ENCODE measurements at regions not wholly inside any gene's neighbourhood (a gene's known extent, or its start where the extent isn't known, plus 50 kb on each side); places are given as distances from the start of the nearest gene placed in this dataset.
"Not testable (repeated sequence)": the region's sequence is repeated elsewhere in the genome, so short reads cannot be mapped to it uniquely, and the experiment has no call there.

GRCh38 chr2:65952966-65953761 is 481.8 kb upstream of the MEIS1 start:
- no peak for DNase-seq

GRCh38 chr2:65944213-65944612 is 490.7 kb upstream of the MEIS1 start:
- DNase-seq, result no peak

- no peak for DNase-seq
Measured at GRCh38 chr2:65943099-65943786, 491.7 kb upstream of the MEIS1 start.

- DNase-seq, result no peak
Measured at GRCh38 chr2:65940856-65941255, 494.1 kb upstream of the MEIS1 start.

- no peak for DNase-seq
Measured at GRCh38 chr2:65939687-65940086, 495.2 kb upstream of the MEIS1 start.

GRCh38 chr2:65937379-65938160 is 497.4 kb upstream of the MEIS1 start:
- DNase-seq, result no peak

- DNase-seq, result no peak
Measured at GRCh38 chr2:65934992-65935629, 499.8 kb upstream of the MEIS1 start.

GRCh38 chr2:65932571-65932970 is 500.2 kb upstream of the SPRED2 start:
- DNase-seq, result no peak

GRCh38 chr2:65931056-65931455 is 498.7 kb upstream of the SPRED2 start:
- DNase-seq, result no peak

- no peak for DNase-seq
Measured at GRCh38 chr2:65930259-65930658, 497.9 kb upstream of the SPRED2 start.

GRCh38 chr2:65929664-65930063 is 497.3 kb upstream of the SPRED2 start:
- not testable (repeated sequence) for DNase-seq

GRCh38 chr2:65922794-65923193 is 490.4 kb upstream of the SPRED2 start:
- DNase-seq, result no peak

GRCh38 chr2:65922030-65922429 is 489.6 kb upstream of the SPRED2 start:
- DNase-seq, result no peak

GRCh38 chr2:65921116-65921515 is 488.7 kb upstream of the SPRED2 start:
- no peak for DNase-seq

- no peak for DNase-seq
Measured at GRCh38 chr2:65920659-65921058, 488.3 kb upstream of the SPRED2 start.

- DNase-seq, result no peak
Measured at GRCh38 chr2:65919550-65920188, 487.3 kb upstream of the SPRED2 start.

- peak; percentile 19 for DNase-seq
Measured at GRCh38 chr2:65918760-65919187, 486.4 kb upstream of the SPRED2 start.

- DNase-seq, result no peak
Measured at GRCh38 chr2:65917986-65918385, 485.6 kb upstream of the SPRED2 start.

GRCh38 chr2:65916785-65917295 is 484.4 kb upstream of the SPRED2 start:
- no peak for DNase-seq

- no peak for DNase-seq
Measured at GRCh38 chr2:65916177-65916576, 483.8 kb upstream of the SPRED2 start.

GRCh38 chr2:65915273-65915672 is 482.9 kb upstream of the SPRED2 start:
- no peak for DNase-seq

Measured in left kidney (tissue), 1 donor.